IPS DF 6.9 (cell line): ENCODE measurements at regions not wholly inside any gene's neighbourhood (a gene's known extent, or its start where the extent isn't known, plus 50 kb on each side); places are given as distances from the start of the nearest gene placed in this dataset.
"Not testable (repeated sequence)": the region's sequence is repeated elsewhere in the genome, so short reads cannot be mapped to it uniquely, and the experiment has no call there.

Experiments
- DNase-seq: peaks from one replicate; pipeline ENCODE4 v3.0.0-alpha.2; 2013; ENCODE audit warnings: low read depth, low spot score
- H3K27ac ChIP-seq: one replicate; pipeline ENCODE4 v1.5.1; 2013; ENCODE audit warnings: low read length, control low read depth
- H3K27me3 ChIP-seq: 2 replicates; pipeline ENCODE4 v1.6.1; 2013; ENCODE audit warnings: mild to moderate bottlenecking, low read length; ENCODE audit not compliant: control insufficient read depth, insufficient read depth
- H3K36me3 ChIP-seq: 2 replicates; pipeline ENCODE4 v1.6.1; 2013; ENCODE audit warnings: low read length; ENCODE audit not compliant: control insufficient read depth, insufficient read depth
- H3K4me1 ChIP-seq: 2 replicates; pipeline ENCODE4 v1.6.1; 2013; ENCODE audit warnings: low read length; ENCODE audit not compliant: control insufficient read depth, insufficient read depth
- H3K4me3 ChIP-seq: 2 replicates; pipeline ENCODE4 v1.5.1; 2013; ENCODE audit warnings: mild to moderate bottlenecking, low read length
- H3K9me3 ChIP-seq: 2 replicates; pipeline ENCODE4 v1.6.1; 2013; ENCODE audit warnings: low read length, inconsistent platforms; ENCODE audit not compliant: control insufficient read depth, insufficient read depth
- WGBS: extraction: QIAGEN DNeasy Blood & Tissue Kit; methylation state at CpG from one replicate; pipeline ENCODE4 v1.1.7; 2013; ENCODE audit warnings: mixed read lengths, missing lambda C conversion rate; ENCODE audit not compliant: insufficient read length, insufficient coverage; 5-methylcytosine and 5-hydroxymethylcytosine counted together

DNA sequence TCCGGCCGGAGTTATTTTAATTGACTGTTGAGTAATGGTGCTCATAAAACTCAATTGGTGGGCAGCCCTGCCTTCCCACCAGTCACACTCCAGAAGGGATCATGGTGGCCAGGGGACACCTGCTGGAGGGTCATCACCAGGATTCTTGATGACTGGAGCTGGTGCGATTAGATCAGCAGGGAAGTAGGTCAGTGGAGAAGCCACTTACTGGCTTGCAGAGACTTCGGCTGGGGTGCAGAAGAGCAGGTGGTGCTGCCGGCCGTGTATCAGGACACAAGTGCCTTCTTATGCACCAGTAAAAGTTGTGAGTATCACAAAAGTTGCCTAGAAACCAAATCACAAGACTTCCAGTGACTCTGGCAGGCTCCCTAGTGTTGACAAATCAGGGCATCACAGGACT is 82.6 kb upstream of the CHCHD3 start:
- Histone ChIP-seq H3K4me1 (no peaks in the 10 kb centered on the region), H3K27me3 (no peaks in the 10 kb centered on the region), H3K9me3 (no peaks in the 10 kb centered on the region), H3K4me3 (no peak overlapping the region), H3K27ac (no peak overlapping the region), H3K36me3 (no peaks in the 10 kb centered on the region)
- DNase-seq = no peak
- no CpG with 5 or more reads among the region's 6 CpGs for WGBS

DNA sequence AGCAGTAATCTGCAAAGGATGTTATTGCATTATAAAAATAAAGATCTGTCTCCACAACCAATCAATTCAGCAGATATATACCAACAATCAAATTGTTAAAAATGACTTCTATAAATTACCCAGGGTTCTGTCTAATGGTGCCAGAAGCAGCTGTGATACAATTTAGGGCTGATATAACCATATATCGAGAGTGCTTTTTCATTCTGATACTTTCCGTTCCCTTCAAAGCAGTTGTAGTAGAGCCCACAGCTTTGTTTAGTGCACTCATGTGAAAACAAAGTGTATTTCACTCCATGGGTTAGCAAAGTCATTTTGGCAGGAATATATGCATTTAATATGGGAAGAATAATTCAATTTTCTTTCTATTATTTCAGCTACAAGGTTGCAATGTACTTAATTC is 83.1 kb upstream of the CHCHD3 start:
- H3K27ac ChIP-seq = no peak overlapping the region
- H3K4me1 ChIP-seq = no peaks in the 10 kb centered on the region
- H3K4me3 ChIP-seq = no peak overlapping the region
- DNase-seq = no peak
- no peaks in the 10 kb centered on the region for H3K36me3 ChIP-seq
- H3K27me3 ChIP-seq = no peaks in the 10 kb centered on the region
- no CpG with 5 or more reads among the region's 2 CpGs for WGBS
- no peaks in the 10 kb centered on the region for H3K9me3 ChIP-seq

DNA sequence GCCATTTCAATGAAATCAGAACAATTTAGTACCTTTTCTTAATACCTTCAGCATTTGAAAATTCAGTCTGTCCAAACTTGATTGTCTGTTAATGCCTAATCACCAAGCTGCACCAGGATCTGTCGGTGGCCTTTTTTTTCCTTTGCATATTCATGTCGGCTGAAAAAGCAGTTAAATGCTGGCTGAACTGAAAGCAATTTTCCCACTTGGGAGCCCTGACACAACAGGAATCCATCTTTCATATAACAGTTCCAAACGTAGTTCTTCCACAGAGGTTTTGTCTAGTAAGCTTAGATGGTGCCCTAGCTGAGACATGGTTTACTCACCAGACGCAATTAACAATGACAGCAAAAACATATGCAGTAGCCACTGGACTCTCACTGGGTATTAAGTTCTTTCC is 83.6 kb upstream of the CHCHD3 start:
- no CpG with 5 or more reads among the region's 4 CpGs for WGBS
- no peaks in the 10 kb centered on the region for H3K27me3 ChIP-seq
- no peak for DNase-seq
- no peak overlapping the region for H3K27ac ChIP-seq
- H3K4me3 ChIP-seq = no peak overlapping the region
- no peaks in the 10 kb centered on the region for H3K4me1 ChIP-seq
- no peaks in the 10 kb centered on the region for H3K9me3 ChIP-seq
- H3K36me3 ChIP-seq = no peaks in the 10 kb centered on the region

DNA sequence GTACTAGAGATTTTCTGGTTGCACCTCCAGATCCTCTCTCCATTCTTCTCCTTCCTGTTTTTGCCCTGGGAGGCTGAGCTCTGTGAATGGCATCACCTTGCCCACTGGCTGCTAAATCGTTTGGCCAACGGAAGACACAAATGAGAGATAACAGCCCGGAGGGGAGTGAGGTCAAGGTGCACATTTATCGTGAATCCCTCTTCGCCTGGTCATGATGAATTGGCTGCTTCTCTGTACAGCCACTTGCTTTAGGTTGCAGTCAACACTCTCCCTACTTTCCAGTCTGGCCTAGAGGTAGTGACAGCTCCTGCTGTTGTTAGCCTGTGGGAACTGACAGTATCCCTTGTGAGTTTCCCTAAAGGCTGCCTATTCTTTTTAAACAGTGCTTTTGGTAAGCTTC is 85.4 kb upstream of the CHCHD3 start:
- H3K4me1 ChIP-seq = no peaks in the 10 kb centered on the region
- H3K9me3 ChIP-seq = no peaks in the 10 kb centered on the region
- H3K4me3 ChIP-seq = no peak overlapping the region
- DNase-seq = no peak
- WGBS = no CpG with 5 or more reads among the region's 5 CpGs
- H3K36me3 ChIP-seq = no peaks in the 10 kb centered on the region
- no peak overlapping the region for H3K27ac ChIP-seq
- no peaks in the 10 kb centered on the region for H3K27me3 ChIP-seq

DNA sequence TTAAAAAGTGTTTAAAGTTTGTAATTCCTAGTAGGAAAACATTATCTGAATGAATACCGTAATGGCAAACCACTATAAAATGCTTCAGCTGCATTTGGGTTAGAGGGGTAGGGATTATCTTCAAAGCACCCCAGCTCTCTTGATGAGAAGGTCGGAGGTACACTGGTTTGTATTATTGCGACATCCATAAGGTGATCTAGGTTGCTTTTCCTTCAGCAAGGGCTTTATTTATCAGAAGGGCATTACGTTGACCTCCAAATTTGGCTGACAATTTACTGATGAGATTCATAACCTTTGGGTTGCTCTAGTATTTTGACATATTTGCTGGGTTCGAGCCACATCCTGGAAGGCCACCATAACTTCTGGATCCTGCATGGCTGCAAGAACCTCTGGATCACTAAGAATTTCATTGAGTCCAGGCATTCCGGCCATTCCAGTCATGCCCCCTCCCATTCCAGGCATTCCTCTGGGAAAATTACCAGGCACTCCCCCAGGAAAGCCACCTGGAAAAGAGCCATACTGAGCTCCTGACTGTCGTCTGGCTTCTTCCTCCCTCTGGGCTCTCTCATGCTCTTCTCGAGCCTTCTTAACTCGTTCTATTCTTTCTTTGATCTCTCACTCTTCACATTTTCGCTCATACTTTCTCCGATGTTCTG is 83.6 kb upstream of the EXOC4 start:
- not testable (repeated sequence) for H3K27me3 ChIP-seq, H3K4me3 ChIP-seq, H3K4me1 ChIP-seq, DNase-seq, H3K27ac ChIP-seq, H3K36me3 ChIP-seq, H3K9me3 ChIP-seq
- no CpG with 5 or more reads among the region's 11 CpGs for WGBS

DNA sequence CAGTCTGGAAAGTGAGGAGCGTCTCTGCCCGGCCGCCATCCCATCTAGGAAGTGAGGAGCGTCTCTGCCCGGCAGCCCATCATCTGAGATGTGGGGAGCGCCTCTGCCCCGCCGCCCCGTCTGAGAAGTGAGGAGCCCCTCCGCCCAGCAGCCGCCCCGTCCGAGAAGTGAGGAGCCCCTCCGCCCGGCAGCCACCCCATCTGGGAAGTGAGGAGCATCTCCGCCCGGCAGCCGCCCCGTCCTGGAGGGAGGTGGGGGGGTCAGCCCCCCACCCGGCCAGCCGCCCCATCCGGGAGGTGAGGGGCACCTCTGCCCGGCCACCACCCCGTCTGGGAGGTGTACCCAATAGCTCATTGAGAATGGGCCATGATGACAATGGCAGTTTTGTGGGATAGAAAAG is 75.4 kb upstream of the EXOC4 start:
- not testable (repeated sequence) for H3K36me3 ChIP-seq, DNase-seq, H3K4me1 ChIP-seq, H3K27ac ChIP-seq, H3K27me3 ChIP-seq, H3K4me3 ChIP-seq, H3K9me3 ChIP-seq
- WGBS = no CpG with 5 or more reads among the region's 24 CpGs

DNA sequence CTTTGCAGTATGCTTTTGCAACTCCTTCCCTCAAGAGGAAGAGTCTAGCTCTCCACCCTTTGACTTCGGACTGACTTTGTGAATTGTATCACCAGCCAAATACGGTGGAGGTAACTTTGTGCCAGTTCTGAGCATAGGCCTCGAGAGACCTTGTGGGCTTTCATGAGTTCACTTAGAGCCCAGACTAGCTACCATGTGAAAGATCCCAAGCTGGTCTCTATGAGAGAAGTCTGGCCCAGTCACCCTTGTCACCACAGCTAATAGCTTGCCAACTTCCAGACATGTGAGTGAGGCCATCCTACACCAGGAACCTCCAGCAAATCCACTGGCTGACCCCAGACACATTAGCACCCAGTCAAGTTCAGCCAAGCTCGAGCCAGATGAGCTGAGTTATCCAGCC is 72.2 kb upstream of the EXOC4 start:
- no peak for DNase-seq
- H3K9me3 ChIP-seq = no peaks in the 10 kb centered on the region; the same call in 1 of the 2 replicates
- H3K4me3 ChIP-seq = no peak overlapping the region
- H3K4me1 ChIP-seq = 0 out of 2 replicates have a peak, but pooled peaks cover 1% of the 10 kb centered on the region
- no CpG with 5 or more reads among the region's 4 CpGs for WGBS
- H3K27me3 ChIP-seq = no peaks in the 10 kb centered on the region
- no peaks in the 10 kb centered on the region for H3K36me3 ChIP-seq
- no peak overlapping the region for H3K27ac ChIP-seq

DNA sequence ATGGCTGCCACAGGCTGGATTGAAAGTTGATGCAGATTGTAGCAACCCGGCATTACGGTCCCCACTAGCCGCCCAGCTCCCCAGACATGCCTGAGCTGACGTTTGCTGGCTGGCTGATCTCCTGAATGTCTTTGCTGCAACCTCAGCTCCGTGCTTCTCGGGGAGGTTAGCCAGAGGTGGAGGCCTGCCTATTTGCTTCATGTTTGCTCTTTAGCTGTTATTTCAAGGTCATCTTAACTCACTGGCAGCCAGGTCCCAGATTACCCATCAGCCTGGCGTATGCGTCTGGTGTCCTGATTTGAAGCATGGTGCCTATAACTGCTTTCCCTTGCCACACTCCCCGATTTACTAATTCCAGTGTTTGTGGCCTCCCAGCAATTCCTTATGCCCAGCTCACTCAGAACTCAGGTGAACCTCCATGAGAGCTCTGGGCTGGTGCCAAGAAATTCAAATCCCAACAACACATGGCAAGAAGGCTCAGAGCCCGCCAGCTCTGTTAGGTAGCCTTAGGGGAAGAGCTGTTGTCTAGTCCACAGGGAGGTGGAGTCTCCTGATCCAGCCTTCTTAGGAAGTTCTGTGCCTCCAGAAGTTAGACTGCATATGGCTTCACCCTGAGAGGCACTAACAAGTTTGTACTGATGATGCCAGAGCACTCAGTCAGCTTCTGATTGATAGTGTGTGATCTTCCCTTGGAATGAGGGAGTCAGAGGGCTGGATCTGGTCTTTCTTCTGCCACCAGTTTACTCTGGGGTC is 69.7 kb upstream of the EXOC4 start:
- Histone ChIP-seq H3K36me3 (no peaks in the 10 kb centered on the region), H3K9me3 (no peaks in the 10 kb centered on the region), H3K4me3 (no peak overlapping the region), H3K27me3 (no peaks in the 10 kb centered on the region), H3K4me1 (0 out of 2 replicates have a peak, but pooled peaks cover 4% of the 10 kb centered on the region), H3K27ac (no peak overlapping the region)
- no peak for DNase-seq
- no CpG with 5 or more reads among the region's 10 CpGs for WGBS

DNA sequence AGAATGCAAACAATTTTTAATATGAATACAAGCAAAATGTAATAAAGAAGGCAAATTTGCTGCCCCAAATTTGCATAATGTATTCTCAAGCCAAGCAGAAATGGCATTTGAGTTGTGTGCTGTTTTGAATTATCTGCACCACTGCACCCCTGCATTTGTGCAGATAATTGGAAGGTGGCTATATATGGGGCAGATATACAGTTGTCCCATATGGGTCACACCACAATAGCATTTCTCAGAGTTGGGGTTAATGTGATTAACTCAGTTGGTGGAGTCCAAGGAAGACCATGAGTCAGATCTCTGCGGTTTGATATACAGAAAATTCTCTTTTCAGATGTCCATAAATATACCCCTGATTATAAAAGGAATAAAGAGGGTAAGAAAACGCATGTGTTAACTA is 68.9 kb upstream of the EXOC4 start:
- H3K4me3 ChIP-seq = no peak overlapping the region
- no peak for DNase-seq
- H3K4me1 ChIP-seq = 0 out of 2 replicates have a peak, but pooled peaks cover 4% of the 10 kb centered on the region
- H3K27me3 ChIP-seq = no peaks in the 10 kb centered on the region
- no peaks in the 10 kb centered on the region for H3K9me3 ChIP-seq
- H3K27ac ChIP-seq = no peak overlapping the region
- no peaks in the 10 kb centered on the region for H3K36me3 ChIP-seq
- no CpG with 5 or more reads among the region's 2 CpGs for WGBS

DNA sequence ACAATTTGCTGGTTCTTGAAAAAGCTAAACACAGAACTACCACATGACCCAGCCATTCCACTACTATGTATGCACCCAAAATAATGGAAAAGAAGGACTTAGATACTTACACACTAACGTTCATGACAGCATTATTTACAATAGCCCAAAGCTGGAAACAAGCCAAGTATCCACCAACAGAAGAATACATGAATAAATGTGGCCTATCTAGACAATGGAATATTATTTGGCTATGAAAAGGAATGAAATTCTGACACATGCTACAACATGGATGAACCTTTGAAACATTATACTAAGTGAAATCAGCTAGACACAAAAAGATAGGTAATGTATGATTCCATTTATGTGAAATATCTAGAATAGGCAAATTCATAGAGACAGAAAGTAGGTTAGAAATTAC is 67.4 kb upstream of the EXOC4 start:
- H3K27me3 ChIP-seq = no peaks in the 10 kb centered on the region
- 0 out of 2 replicates have a peak, but pooled peaks cover 4% of the 10 kb centered on the region for H3K4me1 ChIP-seq
- no peak overlapping the region for H3K4me3 ChIP-seq
- WGBS = no CpG with 5 or more reads among the region's 1 CpG
- DNase-seq = no peak
- H3K9me3 ChIP-seq = no peaks in the 10 kb centered on the region
- H3K27ac ChIP-seq = no peak overlapping the region
- H3K36me3 ChIP-seq = no peaks in the 10 kb centered on the region

DNA sequence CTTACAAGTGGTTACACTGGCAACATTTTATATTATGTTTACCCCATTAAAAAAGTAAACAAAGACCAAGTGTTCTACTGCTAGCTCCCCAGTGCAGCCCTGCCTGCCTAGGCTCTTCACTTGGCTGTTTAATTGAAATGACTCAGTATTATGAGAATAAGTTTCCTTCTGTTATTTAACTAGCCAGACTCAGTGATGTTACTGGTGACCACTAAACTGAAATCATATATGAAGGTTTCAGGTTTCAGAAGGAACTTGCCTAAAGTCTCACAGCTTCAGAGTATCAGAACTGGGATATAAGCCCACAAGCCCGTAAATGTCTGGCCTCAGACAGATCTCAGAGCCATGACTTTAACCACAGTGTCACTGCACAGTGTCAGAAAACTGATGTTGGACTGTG is 66.8 kb upstream of the EXOC4 start:
- Histone ChIP-seq H3K9me3 (no peaks in the 10 kb centered on the region), H3K4me1 (0 out of 2 replicates have a peak, but pooled peaks cover 4% of the 10 kb centered on the region), H3K36me3 (no peaks in the 10 kb centered on the region), H3K27me3 (no peaks in the 10 kb centered on the region), H3K4me3 (no peak overlapping the region), H3K27ac (no peak overlapping the region)
- no peak for DNase-seq
- WGBS = no CpG with 5 or more reads among the region's 1 CpG
